Activated T-cell treated with anti-CD3 and anti-CD28 coated beads for 24 hours (primary cell): ENCODE measurements at regions not wholly inside any gene's neighbourhood (a gene's known extent, or its start where the extent isn't known, plus 50 kb on each side); places are given as distances from the start of the nearest gene placed in this dataset.

Experiments used
- DNase-seq: peaks from one replicate; pipeline ENCODE4 v3.0.0-alpha.2; 2020; ENCODE audit warnings: low read depth

DNA sequence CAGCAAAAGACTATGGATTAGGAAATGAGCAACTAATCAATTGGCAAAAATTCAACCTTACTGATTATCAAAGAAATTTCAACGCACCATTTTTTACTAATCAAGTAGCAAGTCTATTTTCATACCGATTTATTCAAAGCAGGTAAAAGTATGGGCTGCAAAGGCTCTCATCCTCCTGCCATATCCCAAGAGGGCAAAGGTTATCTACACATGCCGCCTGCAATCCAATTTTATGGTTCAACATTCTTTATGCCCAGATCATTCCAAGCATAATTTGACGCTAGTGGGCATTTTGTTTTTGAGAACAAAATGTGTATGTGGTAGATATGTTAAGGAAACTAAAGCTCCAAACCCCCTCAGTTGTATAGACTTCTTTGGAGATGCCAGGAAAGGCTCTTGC, 270.6 kb downstream of the MAF start:
- DNase-seq = no peak

GRCh38 chr16:79329166-79329521, 271.4 kb downstream of the MAF start:
- no peak for DNase-seq

GRCh38 chr16:79328402-79329165, 272.0 kb downstream of the MAF start:
- DNase-seq = no peak

- DNase-seq = no peak
Measured at GRCh38 chr16:79327836-79328235, 272.7 kb downstream of the MAF start.

GRCh38 chr16:79326549-79326948, 274.0 kb downstream of the MAF start:
- no peak for DNase-seq

DNA sequence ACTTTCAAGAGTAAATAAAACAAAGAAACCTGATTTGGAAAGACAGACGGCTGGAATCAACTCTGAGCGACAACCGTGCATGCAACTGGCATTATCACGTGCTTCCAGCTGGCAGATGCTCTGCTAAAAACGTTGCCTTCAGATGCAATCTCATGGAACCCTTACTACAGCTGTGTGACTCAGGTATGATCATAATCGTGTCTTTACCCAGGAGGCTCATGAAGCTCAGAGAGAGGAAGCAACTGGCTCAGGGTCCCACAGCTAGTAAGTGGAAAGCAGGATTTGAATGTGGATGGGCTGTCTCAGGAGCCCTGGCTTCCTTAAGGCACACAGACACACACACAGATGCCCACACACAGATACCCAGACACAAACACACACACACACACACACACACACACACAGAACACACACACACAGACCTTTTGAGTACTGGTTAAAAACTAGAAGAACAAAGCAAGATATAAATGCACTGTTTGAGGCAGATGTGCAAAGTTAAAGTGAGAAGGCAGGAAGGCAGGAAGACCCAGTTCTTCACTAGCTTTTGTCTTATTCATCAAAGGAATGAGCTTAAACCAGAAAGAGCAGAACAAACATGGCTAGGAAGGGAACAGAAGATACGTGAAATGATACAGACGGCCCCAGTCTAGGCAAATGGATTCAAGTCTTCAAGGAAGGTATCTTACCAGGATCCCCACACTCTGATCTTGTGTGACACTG, 275.2 kb downstream of the MAF start:
- DNase-seq = no peak

GRCh38 chr16:79320956-79321355, 279.6 kb downstream of the MAF start:
- DNase-seq = no peak

DNA sequence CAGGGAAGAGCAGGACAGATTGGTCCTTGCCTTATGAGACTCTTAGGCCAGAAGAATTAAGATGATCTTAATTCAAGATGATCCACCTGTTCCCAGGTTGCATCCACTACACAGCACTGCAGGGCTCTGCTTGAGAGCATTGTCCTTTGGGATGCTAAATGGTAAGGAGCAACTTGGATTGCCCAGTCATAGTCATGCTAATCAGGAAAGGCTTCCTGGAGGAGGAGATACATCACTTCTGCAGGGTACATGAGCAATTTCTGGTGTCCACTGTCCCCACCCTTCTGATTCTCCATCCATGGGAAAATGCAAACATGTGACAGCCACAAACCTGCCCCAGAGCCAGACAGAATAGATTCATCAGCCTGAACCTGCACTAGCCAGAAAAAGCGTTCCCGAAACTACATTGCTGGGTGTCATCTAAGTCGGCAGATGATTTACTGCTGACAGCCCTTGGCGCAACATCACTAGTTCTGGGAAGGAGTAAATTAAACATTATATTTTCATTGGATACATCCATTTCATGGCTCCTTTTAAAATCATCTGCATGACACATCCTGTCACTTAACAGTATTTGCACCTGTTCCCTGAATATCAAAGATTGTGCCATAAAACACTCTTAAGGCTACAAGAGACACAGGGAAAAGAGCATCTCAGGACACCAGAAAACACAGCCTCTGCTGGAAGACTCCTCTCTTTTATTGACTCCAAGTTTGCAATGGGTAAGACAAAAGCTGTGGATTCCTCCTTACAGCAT, 282.2 kb downstream of the MAF start:
- DNase-seq = no peak

DNA sequence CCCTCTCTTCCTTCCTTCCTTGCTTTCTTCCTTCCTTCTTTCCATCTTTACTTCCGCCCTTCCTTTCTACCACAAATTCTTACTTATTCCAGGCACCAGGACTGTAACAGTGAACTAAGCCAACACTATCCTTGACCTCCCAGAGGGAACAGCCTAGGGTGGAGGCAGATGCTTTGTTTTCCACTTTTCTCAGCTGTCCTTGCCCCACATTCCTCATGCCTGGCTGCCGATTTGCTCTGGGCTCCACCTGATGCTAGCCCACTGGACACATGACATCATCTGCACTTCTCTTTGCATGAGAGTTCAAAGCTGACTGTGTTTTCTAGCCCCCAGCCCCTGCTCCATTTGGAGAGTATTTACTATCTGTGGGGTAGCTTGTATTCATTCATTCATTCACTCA, 283.0 kb downstream of the MAF start:
- DNase-seq = no peak

GRCh38 chr16:79317026-79317425, 283.5 kb downstream of the MAF start:
- no peak for DNase-seq

- DNase-seq = peak; percentile 73
Measured at GRCh38 chr16:79316004-79316458, 284.5 kb downstream of the MAF start.

DNA sequence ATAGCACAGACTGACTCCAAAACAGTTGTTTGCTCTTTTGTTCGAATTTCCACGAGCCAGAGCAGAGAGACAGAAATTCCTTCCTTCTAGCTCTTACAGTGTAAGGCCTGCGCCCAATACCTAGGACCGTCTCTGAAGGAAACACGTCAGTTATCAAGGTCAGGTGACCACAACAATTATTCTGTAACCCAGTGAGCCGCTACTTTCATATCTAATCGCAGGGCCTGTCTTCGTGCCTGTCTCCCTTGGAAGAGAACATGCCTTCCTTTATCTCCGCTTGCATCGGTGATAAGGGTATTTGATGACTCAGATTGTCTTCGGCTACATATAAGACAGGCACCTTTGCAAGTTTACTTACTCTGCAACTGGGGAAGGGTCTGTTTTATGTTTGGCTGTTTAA, 288.0 kb downstream of the MAF start:
- no peak for DNase-seq

DNA sequence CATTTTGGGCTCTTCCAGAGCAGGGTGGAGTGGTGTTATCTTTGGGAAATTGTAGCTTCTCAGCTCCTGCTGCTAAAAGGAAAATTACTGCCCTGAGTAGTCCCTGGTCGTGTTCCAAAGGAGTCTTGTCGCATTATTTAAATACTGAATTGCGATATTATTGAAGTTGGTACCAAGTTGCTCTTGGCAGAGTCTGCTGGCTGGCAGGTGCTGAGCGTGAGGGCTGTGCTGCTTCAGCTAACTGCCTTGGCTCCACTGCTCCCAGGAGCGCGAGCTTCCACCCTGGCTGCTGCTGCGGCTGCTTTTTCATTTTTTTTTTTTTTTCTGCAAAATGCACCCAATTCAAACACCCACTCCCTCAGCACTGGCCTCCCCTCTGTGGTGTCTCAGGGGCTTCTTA, 289.8 kb downstream of the MAF start:
- no peak for DNase-seq

DNA sequence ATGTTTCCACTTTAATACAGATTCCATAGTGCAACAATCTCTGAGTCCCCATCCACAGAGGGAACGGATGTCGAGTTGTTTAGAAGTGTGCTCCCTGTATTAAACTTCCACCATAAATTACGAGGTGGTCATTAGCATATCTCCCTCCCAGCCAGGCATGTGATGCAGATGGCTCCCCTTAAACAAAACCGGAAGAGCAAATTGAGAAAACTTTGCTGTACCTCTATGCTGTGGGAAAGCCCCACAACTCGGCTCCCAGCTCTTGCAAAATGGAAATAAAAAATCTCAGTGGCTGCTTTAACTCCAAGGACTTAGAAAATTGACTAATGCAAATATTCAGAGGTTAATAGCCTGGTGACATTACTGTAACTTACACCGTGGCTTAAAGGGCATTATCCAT, 290.9 kb downstream of the MAF start:
- DNase-seq = no peak

DNA sequence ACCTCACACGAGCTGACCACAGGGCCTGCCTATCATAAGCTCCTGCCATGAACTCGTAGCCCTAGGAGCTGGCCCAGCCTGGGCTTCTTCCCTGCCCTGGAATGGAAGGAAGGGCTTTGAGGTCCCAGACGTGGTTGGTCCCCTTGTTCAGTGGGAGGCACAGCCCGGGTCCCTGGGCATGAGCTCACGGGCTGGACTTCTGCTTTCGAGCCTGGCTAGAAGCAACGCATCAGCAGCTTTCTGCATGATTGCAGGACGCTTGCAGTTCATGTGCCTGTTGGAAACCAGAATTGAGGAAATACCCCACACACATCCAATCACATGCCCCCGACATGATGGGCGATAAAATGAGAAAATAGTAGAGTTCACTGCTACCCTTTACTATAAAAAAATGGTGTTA, 293.3 kb downstream of the MAF start:
- no peak for DNase-seq

- DNase-seq = no peak
Measured at GRCh38 chr16:79305074-79305473, 295.5 kb downstream of the MAF start.

- DNase-seq = no peak
Measured at GRCh38 chr16:79303959-79304387, 296.6 kb downstream of the MAF start.

DNA sequence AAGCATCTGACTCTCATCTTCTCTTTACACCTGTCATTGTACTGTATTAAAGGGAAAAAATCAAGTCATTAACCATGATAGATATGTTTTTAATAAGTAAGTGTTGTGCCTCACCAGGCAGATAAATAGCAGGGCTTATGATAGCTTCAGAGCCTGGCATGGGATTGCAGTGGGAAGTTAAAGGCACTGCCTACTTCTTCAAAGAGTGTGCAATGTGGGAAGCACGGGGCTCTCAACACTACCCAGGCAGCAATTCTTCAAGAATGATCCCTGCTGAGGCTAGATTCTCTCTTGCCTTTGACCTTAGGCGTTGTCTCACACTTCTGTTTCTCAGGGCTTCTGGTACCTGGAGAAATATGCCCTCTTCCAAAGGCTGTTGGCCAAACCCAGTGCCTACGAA, 297.3 kb downstream of the MAF start:
- DNase-seq = no peak

- DNase-seq = no peak
Measured at GRCh38 chr16:79302731-79303130, 297.8 kb downstream of the MAF start.

GRCh38 chr16:79301051-79301450, 299.5 kb downstream of the MAF start:
- no peak for DNase-seq

DNA sequence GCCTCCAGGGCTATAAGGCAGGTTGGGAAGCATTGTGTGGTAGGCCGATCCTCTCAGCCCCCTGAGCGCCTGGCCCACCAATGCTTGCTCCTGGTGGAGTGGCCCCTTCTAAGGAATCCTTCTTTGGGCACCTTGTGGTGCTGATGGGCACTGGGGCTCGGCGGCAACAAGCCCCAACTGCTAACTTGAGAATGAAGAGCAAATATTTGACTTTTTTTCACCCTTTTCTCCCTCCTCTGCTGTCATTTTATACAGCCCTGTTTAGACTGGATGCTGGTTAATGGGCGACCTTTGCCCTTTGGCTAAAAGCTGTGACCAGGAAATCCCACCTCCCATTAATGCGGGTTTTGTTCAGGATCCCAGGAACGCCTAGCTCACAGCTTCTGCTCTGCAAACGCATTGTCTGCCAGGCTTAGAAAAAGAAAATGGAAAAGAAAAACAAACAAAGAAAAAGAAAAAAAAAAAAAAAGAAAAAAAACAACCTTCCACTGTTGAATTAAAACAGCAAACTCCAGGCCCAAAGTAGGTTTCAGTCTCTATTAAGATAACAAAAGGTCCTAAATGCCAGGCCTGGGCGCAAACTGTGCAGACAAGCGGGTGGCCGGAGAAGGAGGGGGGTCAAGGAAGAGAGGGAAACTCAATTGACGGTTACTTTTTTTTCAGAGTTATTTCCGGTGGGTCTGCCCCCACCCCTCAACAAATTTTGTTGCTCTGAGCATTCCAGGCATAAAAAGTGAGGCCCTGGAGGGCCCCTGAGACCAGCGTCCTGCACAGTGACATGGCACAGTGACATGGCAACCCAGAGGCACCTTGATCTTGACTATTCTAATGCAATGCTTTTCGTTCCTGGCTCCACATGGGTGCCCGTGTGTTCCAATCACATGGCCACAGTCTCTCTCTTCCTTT, 301.4 kb downstream of the MAF start:
- DNase-seq = no peak

- DNase-seq = no peak
Measured at GRCh38 chr16:79298476-79298875, 302.1 kb downstream of the MAF start.
